ENCODE measurements at regions not wholly inside any gene's neighbourhood (a gene's known extent, or its start where the extent isn't known, plus 50 kb on each side); places are given as distances from the start of the nearest gene placed in this dataset.

- no peak for TF ChIP-seq RARB (CRISPR knock-in tag; IDR thresholded peaks at IDR 0.05)
- TF ChIP-seq ZNF565 (CRISPR knock-in tag; conservative IDR thresholded peaks at IDR 0.05; ENCODE audit: low read depth) = no peak
- no peak for ATAC-seq
These were observed 472.8 kb downstream of the EIPR1 start for GRCh38 chr2:2904721-2905350.

GRCh38 chr2:2902547-2903281 is 474.9 kb downstream of the EIPR1 start:
- no peak for TF ChIP-seq GLIS3 (CRISPR knock-in tag; IDR thresholded peaks at IDR 0.05)
- no peak for ATAC-seq

- ATAC-seq = no peak
- TF ChIP-seq BACH2 (CRISPR knock-in tag; IDR thresholded peaks at IDR 0.05; ENCODE audit: borderline replicate concordance) (no peak), ZNF565 (CRISPR knock-in tag; conservative IDR thresholded peaks at IDR 0.05; ENCODE audit: low read depth) (no peak), TCF4 (CRISPR knock-in tag; IDR thresholded peaks at IDR 0.05; ENCODE audit: borderline replicate concordance) (no peak)
These were observed 476.0 kb downstream of the EIPR1 start for GRCh38 chr2:2901384-2902345.

GRCh38 chr2:2899826-2900225 is 477.8 kb downstream of the EIPR1 start:
- ATAC-seq = no peak

More at GRCh38 chr2:2899826-2900225, 477.8 kb downstream of the EIPR1 start:
- TF ChIP-seq ZFP3 (CRISPR knock-in tag; IDR thresholded peaks at IDR 0.05) = no peak
- TF ChIP-seq POU6F1 (CRISPR knock-in tag; IDR thresholded peaks at IDR 0.05; ENCODE audit: borderline replicate concordance, low read depth) = no peak
- TF ChIP-seq ZNF8 (CRISPR knock-in tag; IDR thresholded peaks at IDR 0.05) = peak; percentile 38; the same call in 1 of the 2 replicates
- 0 out of 2 replicates have a peak, but pooled peaks have one; percentile 28 for TF ChIP-seq TSHZ2 (CRISPR knock-in tag; IDR thresholded peaks at IDR 0.05)
- TF ChIP-seq RARB (CRISPR knock-in tag; IDR thresholded peaks at IDR 0.05) = no peak
- TF ChIP-seq GLIS3 (CRISPR knock-in tag; IDR thresholded peaks at IDR 0.05) = no peak
- no peak for TF ChIP-seq OSR1 (CRISPR knock-in tag; IDR thresholded peaks at IDR 0.05)
- TF ChIP-seq ZNF70 (CRISPR knock-in tag; IDR thresholded peaks at IDR 0.05) = no peak
- TF ChIP-seq CREB5 (CRISPR knock-in tag; IDR thresholded peaks at IDR 0.05; ENCODE audit: low read depth) = no peak
- no peak for TF ChIP-seq CSDC2 (CRISPR knock-in tag; IDR thresholded peaks at IDR 0.05)
- TF ChIP-seq ESRRG (CRISPR knock-in tag; IDR thresholded peaks at IDR 0.05) = no peak
- TF ChIP-seq ARNTL (CRISPR knock-in tag; IDR thresholded peaks at IDR 0.05; ENCODE audit: borderline replicate concordance, low read depth) = no peak

Data from SK-N-SH treated with all-trans-retinoic acid at 6 μM for 48 hours (cell line).